ENCODE measurements at regions not wholly inside any gene's neighbourhood (a gene's known extent, or its start where the extent isn't known, plus 50 kb on each side); places are given as distances from the start of the nearest gene placed in this dataset.
A peak's percentile ranks its signal among the peaks of the same experiment; 100 is the strongest.
"Not testable (repeated sequence)": the region's sequence is repeated elsewhere in the genome, so short reads cannot be mapped to it uniquely, and the experiment has no call there.

DNA sequence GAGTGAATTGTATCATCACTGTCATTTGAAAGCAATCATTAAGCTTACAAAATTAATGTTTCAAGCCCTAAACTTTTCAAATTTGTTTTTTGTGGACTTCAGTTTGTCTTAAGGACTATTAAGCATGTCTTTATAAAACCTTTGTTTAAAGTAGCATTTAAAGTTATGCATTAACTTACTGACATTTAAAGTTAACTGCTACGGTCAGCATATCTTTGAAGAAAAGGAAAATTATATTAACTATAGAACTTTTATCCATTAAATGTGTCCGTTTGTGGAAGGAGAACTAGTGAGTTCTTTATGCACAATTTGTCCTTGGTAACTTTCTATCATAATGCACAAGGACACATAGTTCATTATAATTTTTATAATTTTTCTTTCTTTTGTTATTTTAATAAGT lies 103.4 kb downstream of the FANCF start:
- H3K9me3 ChIP-seq, result no peaks in the 10 kb centered on the region
- H3K4me1 ChIP-seq, result no peaks in the 10 kb centered on the region
- H3K27me3 ChIP-seq (ENCODE audit: low read depth), result no peaks in the 10 kb centered on the region
- no peak overlapping the region for H3K4me3 ChIP-seq
- in situ Hi-C loops (cut with MboI; ENCODE audit: low sequenced_read_pairs), result no loop called here
- H3K36me3 ChIP-seq (replicated peaks), result no peaks in the 10 kb centered on the region
- DNase-seq (ENCODE audit: low spot score in 2 of 2), result no peak

DNA sequence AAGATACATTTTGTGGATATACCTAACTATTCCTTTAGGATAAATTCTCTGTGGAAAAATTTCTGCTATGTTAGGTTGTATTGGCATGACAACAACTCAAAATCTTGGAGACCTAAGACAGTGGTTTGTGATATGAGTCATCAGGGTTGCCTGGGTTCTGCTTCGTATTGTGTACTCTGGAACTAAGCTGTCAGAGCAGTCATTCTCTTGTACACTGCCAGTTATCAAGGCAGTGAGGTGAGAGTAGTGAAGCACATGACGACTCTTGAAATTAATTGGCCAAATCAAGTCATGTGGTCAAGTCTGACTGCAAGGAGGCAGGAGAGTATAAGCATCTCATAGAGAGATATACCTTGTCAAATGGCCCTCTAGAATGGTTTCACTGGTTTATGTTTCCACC lies 104.4 kb downstream of the FANCF start:
- Histone ChIP-seq H3K4me1 (no peaks in the 10 kb centered on the region), H3K27me3 (ENCODE audit: low read depth) (no peaks in the 10 kb centered on the region), H3K4me3 (no peak overlapping the region), H3K36me3 (replicated peaks) (no peaks in the 10 kb centered on the region), H3K9me3 (no peaks in the 10 kb centered on the region)
- no peak for DNase-seq (ENCODE audit: low spot score in 2 of 2)
- in situ Hi-C loops (cut with MboI; ENCODE audit: low sequenced_read_pairs), result no loop called here

DNA sequence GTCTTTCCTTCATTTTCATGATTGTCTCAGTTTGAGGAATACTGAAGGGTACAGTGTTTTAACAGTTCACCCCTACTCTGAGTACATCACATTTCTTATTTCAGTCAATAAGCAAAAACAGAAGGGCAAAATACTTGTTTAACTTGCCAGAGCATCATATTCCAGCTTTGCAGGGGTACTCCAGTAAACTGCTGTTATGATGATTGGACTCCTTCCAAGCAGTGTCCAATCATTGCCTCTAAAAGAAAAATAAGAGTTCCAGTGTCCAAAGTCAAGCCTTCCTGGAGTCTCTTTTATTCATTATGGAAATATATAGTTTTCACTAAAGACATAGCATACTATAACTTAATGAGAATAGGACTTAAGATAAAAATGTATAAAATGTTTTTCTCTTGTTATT lies 105.1 kb downstream of the FANCF start:
- H3K36me3 ChIP-seq (replicated peaks), result no peaks in the 10 kb centered on the region
- no peak for DNase-seq (ENCODE audit: low spot score in 2 of 2)
- H3K4me1 ChIP-seq, result no peaks in the 10 kb centered on the region
- no peaks in the 10 kb centered on the region for H3K27me3 ChIP-seq (ENCODE audit: low read depth)
- no peak overlapping the region for H3K4me3 ChIP-seq
- in situ Hi-C loops (cut with MboI; ENCODE audit: low sequenced_read_pairs), result no loop called here
- H3K9me3 ChIP-seq, result no peaks in the 10 kb centered on the region

DNA sequence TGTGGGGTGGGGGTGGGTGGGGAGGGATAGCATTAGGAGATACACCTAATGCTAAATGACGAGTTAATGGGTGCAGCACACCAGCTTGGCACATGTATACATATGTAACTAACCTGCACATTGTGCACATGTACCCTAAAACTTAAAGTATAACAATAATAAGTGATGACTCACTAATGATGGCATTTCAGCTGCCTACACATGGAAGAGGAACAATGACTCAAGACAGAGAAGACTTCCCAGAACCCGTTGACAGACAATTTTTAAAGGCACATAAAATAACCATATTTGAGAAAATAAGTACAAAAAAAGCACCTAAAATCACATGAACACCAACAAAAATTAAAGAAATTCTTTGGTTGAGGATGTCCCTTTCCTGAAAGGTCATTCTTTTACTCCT lies 107.3 kb downstream of the FANCF start:
- DNase-seq (ENCODE audit: low spot score in 2 of 2); H3K4me1 ChIP-seq; in situ Hi-C loops (cut with MboI; ENCODE audit: low sequenced_read_pairs); H3K27me3 ChIP-seq (ENCODE audit: low read depth); H3K36me3 ChIP-seq (replicated peaks); H3K4me3 ChIP-seq; H3K9me3 ChIP-seq: not testable (repeated sequence)

DNA sequence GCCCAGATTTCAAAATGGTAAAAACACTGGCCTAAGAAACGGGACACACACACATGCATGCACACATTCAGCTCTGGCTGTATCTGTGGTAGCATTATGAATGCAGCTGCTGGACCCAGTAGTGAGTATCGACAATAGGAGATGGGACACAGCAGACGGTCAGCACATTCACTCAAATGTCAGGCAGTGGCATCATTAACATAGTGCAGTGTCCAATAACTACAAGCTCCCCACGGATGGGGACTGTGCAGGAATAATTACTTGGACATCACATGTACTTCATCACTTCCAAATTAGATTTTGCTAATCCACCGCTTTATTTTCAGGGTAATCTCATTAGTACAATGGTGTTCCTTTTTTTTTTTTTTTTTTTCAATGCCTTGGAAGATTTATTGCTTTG lies 109.5 kb downstream of the FANCF start:
- H3K4me1 ChIP-seq, result no peaks in the 10 kb centered on the region
- no peaks in the 10 kb centered on the region for H3K36me3 ChIP-seq (replicated peaks)
- in situ Hi-C loops (cut with MboI; ENCODE audit: low sequenced_read_pairs), result no loop called here
- no peaks in the 10 kb centered on the region for H3K9me3 ChIP-seq
- peak; percentile 14 to 20 for DNase-seq (ENCODE audit: low spot score in 2 of 2)
- H3K27me3 ChIP-seq (ENCODE audit: low read depth), result no peaks in the 10 kb centered on the region
- H3K4me3 ChIP-seq, result no peak overlapping the region

DNA sequence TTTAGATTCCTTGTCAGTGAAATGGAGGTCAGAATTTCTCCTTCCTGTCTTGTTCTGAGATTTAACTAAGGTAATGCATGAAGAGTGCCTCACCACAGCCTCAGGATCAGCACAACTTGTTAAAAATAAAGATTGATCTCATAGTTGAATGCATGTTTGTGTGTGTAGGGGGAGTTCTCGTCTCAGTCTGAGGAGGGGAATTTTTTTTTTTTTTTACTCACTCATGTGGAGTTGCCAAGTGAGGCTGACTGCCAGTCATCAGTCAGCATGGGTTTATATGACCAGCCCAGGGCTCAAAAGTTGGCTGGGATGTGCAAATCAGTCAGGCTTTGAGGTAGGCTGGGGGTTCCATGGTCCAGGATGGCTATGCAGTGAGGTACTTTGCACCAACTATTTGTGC lies 113.2 kb downstream of the FANCF start:
- in situ Hi-C loops (cut with MboI; ENCODE audit: low sequenced_read_pairs), result no loop called here
- DNase-seq (ENCODE audit: low spot score in 2 of 2), result no peak
- Histone ChIP-seq H3K9me3 (no peaks in the 10 kb centered on the region), H3K27me3 (ENCODE audit: low read depth) (no peaks in the 10 kb centered on the region), H3K4me3 (no peak overlapping the region), H3K36me3 (replicated peaks) (no peaks in the 10 kb centered on the region), H3K4me1 (no peaks in the 10 kb centered on the region)

DNA sequence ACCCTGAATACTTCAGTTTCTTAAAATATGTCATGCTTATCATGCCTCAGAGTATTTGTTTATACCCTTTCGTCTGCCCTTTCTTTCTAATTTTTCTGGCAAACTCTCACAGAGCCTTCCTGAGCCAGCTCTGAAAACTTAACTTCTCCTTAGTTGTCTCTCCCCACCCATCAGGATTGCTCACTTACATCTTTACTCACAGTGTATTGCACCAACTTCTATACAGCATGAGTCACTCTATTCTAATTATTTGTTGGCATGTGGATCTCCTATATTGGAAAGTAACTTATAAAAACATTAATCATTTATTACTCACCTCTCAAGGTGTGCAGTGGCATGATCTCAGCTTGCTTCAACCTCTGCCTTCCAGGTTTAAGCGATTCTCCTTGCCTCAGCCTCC lies 114.9 kb downstream of the FANCF start:
- Histone ChIP-seq H3K4me1 (no peaks in the 10 kb centered on the region), H3K36me3 (replicated peaks) (no peaks in the 10 kb centered on the region), H3K9me3 (no peaks in the 10 kb centered on the region), H3K27me3 (ENCODE audit: low read depth) (no peaks in the 10 kb centered on the region), H3K4me3 (no peak overlapping the region)
- DNase-seq (ENCODE audit: low spot score in 2 of 2), result no peak
- in situ Hi-C loops (cut with MboI; ENCODE audit: low sequenced_read_pairs), result no loop called here

DNA sequence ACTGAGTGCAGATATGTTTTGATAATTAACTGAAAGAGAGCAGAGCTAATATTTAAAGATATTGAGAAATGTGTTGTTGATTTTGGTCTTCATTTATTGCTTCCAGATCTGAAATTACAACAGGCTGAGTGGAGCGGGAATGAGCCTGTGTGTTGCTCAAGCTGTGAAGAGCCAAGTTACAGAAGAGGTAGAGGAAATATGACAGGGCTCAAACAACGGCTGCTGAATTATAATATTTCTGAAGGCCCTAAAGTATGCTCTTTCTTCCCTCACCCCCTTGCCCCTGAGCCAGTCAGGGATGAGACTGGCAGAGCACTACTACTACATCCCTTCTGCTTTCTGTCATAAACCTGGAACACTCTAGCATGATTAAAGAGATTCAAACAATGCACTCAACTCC lies 115.6 kb downstream of the FANCF start:
- H3K27me3 ChIP-seq (ENCODE audit: low read depth), result no peaks in the 10 kb centered on the region
- in situ Hi-C loops (cut with MboI; ENCODE audit: low sequenced_read_pairs), result no loop called here
- no peaks in the 10 kb centered on the region for H3K9me3 ChIP-seq
- DNase-seq (ENCODE audit: low spot score in 2 of 2), result no peak
- no peaks in the 10 kb centered on the region for H3K4me1 ChIP-seq
- H3K36me3 ChIP-seq (replicated peaks), result no peaks in the 10 kb centered on the region
- H3K4me3 ChIP-seq, result no peak overlapping the region

DNA sequence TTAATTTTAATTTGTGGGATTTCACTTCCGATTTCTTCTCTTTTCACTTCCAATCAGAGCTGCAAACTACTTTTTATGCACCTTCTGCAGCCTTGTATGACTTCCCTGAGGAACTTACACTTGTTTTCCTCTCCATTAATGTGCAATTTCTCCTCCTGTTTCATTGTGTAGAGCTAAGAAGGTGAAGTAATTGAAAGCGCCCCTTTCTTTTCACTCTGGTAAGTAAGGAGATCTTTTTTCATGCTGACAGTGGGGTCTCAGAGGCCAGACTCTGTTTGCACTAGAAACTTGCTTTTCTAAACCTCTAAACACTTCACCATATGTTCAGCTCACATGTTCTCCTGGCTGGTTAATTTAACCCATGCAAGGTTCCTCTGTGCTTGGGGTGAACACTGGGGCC lies 117.0 kb downstream of the FANCF start:
- Histone ChIP-seq H3K4me3 (no peak overlapping the region), H3K27me3 (ENCODE audit: low read depth) (no peaks in the 10 kb centered on the region), H3K4me1 (no peaks in the 10 kb centered on the region), H3K9me3 (no peaks in the 10 kb centered on the region), H3K36me3 (replicated peaks) (no peaks in the 10 kb centered on the region)
- no peak for DNase-seq (ENCODE audit: low spot score in 2 of 2)
- in situ Hi-C loops (cut with MboI; ENCODE audit: low sequenced_read_pairs), result no loop called here

DNA sequence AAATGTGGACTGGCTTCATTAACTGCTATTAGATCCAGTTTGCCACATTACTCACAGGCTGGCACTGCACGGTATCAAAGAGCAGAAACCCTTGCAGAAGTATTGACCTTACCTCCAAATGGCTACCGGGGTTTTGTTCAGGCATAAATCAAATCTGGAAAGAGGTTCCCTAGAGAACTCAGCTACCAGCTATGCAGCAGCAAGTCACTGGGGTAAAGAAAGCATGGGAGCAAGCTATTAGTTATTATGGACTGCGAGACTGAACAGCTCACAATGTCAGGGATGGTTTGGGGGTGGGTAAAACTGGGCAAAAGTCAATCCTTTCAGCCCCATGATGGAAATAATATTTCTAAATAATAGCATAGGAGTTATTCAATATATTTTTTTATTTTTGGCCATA lies 128.1 kb downstream of the FANCF start:
- Histone ChIP-seq H3K9me3 (no peaks in the 10 kb centered on the region), H3K36me3 (replicated peaks) (no peaks in the 10 kb centered on the region), H3K4me3 (no peak overlapping the region), H3K27me3 (ENCODE audit: low read depth) (no peaks in the 10 kb centered on the region), H3K4me1 (no peaks in the 10 kb centered on the region)
- DNase-seq (ENCODE audit: low spot score in 2 of 2), result no peak
- in situ Hi-C loops (cut with MboI; ENCODE audit: low sequenced_read_pairs), result no loop called here

DNA sequence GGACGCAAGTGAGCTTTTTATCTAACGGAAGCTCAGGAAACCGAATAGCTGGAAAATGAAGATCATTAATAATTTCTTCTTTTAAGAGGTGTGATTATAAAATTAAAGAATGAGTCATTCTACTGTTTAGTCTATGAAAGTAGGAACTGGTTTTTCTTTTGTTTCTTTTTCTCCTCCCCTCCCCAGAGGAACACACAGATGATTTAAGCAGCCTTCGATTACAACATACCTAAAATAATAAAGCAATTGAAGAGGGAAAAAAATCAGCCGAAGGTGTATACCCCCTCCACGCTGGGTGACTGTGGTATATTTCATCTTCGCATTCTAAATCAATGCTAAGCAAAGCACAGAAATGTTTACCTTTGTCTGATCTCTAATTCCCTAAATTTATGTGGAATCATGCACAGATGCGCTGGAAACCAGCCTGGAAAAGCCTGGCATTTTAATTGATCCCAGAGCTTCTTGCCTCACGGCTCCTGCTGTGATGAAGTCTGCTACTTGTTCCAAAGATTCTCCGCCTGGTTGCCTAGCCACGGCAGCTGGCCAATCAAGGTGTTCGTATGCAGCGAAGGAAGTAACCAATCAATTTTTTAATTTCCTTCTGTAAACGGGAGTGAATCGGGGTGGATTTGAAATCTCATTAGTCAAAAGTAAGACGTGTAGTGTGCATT lies 133.9 kb downstream of the FANCF start:
- no peak overlapping the region for H3K4me3 ChIP-seq
- no peaks in the 10 kb centered on the region; the same call in 1 of the 2 replicates for H3K4me1 ChIP-seq
- no peak for DNase-seq (ENCODE audit: low spot score in 2 of 2)
- in situ Hi-C loops (cut with MboI; ENCODE audit: low sequenced_read_pairs), result no loop called here
- H3K9me3 ChIP-seq, result no peaks in the 10 kb centered on the region
- H3K27me3 ChIP-seq (ENCODE audit: low read depth), result no peaks in the 10 kb centered on the region
- no peaks in the 10 kb centered on the region for H3K36me3 ChIP-seq (replicated peaks)

DNA sequence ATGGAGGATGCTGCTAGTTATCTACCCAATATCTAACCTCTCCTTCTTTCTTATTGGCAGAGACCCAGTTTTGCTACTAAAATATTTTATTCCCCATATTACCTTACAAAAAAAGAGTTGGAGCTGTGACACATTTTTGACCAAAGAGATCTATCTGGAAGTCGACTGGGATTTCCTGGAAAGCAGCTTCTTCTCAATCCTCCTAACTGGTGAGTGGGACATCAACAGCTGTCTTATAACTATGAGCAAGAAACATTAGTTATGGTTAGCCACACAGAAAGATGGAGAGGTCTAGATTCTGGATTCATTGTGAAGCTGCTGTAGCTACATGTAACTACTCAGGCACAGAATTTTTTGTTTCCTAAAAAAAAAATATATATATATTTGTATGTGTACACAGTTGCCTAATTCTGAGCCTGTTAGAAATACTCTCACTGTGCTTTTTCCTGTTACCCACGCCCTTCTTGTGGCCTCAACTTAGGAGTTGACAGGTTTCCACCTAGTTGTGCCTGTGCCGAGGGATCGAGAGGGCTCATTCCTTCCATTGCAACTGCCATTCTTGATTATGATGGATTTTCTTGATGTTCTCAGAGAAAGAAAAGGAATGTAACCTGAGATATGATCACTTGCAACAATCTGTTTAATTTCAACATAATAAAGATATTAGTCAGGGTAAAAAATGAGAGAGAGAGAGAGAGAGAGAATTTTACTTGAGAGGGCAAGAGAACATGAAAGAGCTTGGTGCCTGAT lies 142.0 kb downstream of the SLC17A6 start:
- Histone ChIP-seq H3K4me1 (no peaks in the 10 kb centered on the region), H3K9me3 (no peaks in the 10 kb centered on the region), H3K4me3 (no peak overlapping the region), H3K27me3 (ENCODE audit: low read depth) (no peaks in the 10 kb centered on the region), H3K36me3 (replicated peaks) (no peaks in the 10 kb centered on the region)
- in situ Hi-C loops (cut with MboI; ENCODE audit: low sequenced_read_pairs), result no loop called here
- DNase-seq (ENCODE audit: low spot score in 2 of 2), result no peak

DNA sequence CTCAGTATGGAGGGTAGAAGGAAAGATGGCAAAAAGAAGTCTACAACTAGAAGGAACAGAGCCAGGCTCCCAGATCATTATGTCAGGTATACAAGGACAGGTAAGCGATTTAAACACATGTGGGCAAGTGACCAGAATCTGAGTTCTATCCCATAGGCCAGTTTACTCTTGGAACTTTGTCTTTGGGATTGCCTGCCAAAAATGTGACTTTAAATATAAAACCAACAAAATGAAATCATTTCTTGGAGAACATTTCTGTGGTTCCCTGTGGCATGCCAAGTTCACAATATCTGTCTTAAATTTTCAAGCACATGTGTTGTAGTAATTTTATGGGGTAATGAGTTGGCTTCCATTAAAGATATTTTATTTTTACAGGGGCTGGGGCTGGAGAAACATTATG lies 141.0 kb downstream of the SLC17A6 start:
- no peaks in the 10 kb centered on the region for H3K4me1 ChIP-seq
- H3K27me3 ChIP-seq (ENCODE audit: low read depth), result no peaks in the 10 kb centered on the region
- DNase-seq (ENCODE audit: low spot score in 2 of 2), result no peak
- no peak overlapping the region for H3K4me3 ChIP-seq
- no peaks in the 10 kb centered on the region for H3K9me3 ChIP-seq
- in situ Hi-C loops (cut with MboI; ENCODE audit: low sequenced_read_pairs), result no loop called here
- no peaks in the 10 kb centered on the region for H3K36me3 ChIP-seq (replicated peaks)

DNA sequence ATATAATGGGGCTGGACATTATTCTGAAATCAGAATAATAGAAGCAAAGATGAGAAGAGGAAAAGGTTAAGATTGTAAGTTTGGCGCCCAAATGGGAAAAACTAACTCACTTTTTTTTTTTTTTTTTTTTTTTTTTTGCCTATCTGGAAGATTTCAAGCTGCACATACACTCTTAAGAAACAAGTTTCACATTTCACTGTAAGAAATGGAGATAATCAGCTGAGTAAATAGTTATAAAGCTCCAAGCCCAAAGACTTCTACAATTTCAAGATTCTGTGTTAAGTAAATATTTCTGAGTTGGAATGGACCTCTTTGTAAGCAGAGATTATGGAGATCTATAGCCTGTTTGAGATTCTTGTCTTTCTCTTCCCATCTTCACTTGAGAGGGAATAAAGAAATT lies 140.0 kb downstream of the SLC17A6 start:
- no peaks in the 10 kb centered on the region for H3K36me3 ChIP-seq (replicated peaks)
- H3K4me3 ChIP-seq, result no peak overlapping the region
- DNase-seq (ENCODE audit: low spot score in 2 of 2), result no peak
- no peaks in the 10 kb centered on the region for H3K9me3 ChIP-seq
- no peaks in the 10 kb centered on the region for H3K4me1 ChIP-seq
- H3K27me3 ChIP-seq (ENCODE audit: low read depth), result no peaks in the 10 kb centered on the region
- in situ Hi-C loops (cut with MboI; ENCODE audit: low sequenced_read_pairs), result no loop called here

DNA sequence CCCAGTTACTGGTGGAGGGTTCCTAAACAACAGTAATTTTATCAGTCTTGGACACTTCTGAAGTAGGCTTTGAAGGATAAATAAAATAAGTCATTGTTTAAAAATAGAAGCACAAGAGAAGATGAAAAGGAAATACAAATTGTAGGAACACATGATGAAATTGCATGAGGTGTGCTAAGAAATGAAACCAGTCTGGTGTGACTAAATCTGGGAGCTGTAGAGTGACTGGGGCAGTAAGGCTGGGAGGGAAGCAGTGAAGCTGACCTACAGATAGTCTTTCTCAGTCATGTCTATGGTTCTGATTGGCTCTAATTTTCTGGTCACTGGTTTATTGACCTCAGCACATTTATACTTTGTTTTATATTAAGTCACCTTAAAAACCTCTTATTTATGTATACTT lies 139.1 kb downstream of the SLC17A6 start:
- Histone ChIP-seq H3K4me3 (no peak overlapping the region), H3K9me3 (no peaks in the 10 kb centered on the region), H3K27me3 (ENCODE audit: low read depth) (no peaks in the 10 kb centered on the region), H3K4me1 (no peaks in the 10 kb centered on the region), H3K36me3 (replicated peaks) (no peaks in the 10 kb centered on the region)
- in situ Hi-C loops (cut with MboI; ENCODE audit: low sequenced_read_pairs), result no loop called here
- DNase-seq (ENCODE audit: low spot score in 2 of 2), result no peak

Data from HAP-1 (cell line).